CD4-positive, alpha-beta T cell (primary cell): ENCODE measurements at regions not wholly inside any gene's neighbourhood (a gene's known extent, or its start where the extent isn't known, plus 50 kb on each side); places are given as distances from the start of the nearest gene placed in this dataset.

Experiments used
- ATAC-seq: fragments of 200-7000 bp; cut with Tn5 transposase; one replicate; pipeline ENCODE4 v1.10.0; 2022; ENCODE audit warnings: mild to moderate bottlenecking; ENCODE audit not compliant: poor library complexity
- CTCF ChIA-PET: fragments of 350-600 bp; sonication (Branson Sonifier 250); formaldehyde crosslinking; loops from one replicate; lab custom pipeline; 2021; ENCODE audit warnings: antibody characterized with exemption, inconsistent platforms; lab: Charles Lee
- POLR2A ChIA-PET: fragments of 350-600 bp; sonication (Branson Sonifier 250); formaldehyde crosslinking; loops from one replicate; lab custom pipeline; 2021; ENCODE audit warnings: antibody characterized with exemption, inconsistent platforms; lab: Charles Lee
- DNase-seq, 14 experiments: peaks; one replicate each; pipeline ENCODE4 v3.0.0-alpha.2; 2013 to 2020; ENCODE audit warnings: mixed read lengths in 2 of 14
- H3K27ac ChIP-seq, 2 donors: one replicate each; pipeline versions ENCODE4 v1.5.1 to v1.7.0; 2013; ENCODE audit warnings: low read length in 2 of 2, low read depth in 1 of 2, mild to moderate bottlenecking in 1 of 2
- H3K27me3 ChIP-seq, 2 experiments: 1 replicate in 1 of 2; 2 replicates in 1 of 2; pipeline versions ENCODE4 v1.6.1 to v1.7.0; 2013; ENCODE audit warnings: low read length in 2 of 2, control low read depth in 1 of 2, mild to moderate bottlenecking in 1 of 2, moderate library complexity in 1 of 2; ENCODE audit not compliant: insufficient read depth in 2 of 2, control insufficient read depth in 1 of 2
- H3K36me3 ChIP-seq: one replicate; pipeline ENCODE4 v1.6.1; 2013; ENCODE audit warnings: low read length, control low read depth; ENCODE audit not compliant: insufficient read depth
- H3K4me1 ChIP-seq: one replicate; pipeline ENCODE4 v1.6.1; 2013; ENCODE audit warnings: low read length, control low read depth; ENCODE audit not compliant: insufficient read depth
- H3K4me3 ChIP-seq: one replicate; pipeline ENCODE4 v1.5.1; 2013; ENCODE audit warnings: mild to moderate bottlenecking, low read length, moderate library complexity
- H3K9me3 ChIP-seq, 2 experiments: 1 replicate in 1 of 2; 2 replicates in 1 of 2; pipeline versions ENCODE4 v1.6.1 to v1.7.0; 2013; ENCODE audit warnings: low read length in 2 of 2, mild to moderate bottlenecking in 2 of 2, control low read depth in 1 of 2, moderate library complexity in 1 of 2; ENCODE audit not compliant: control insufficient read depth in 1 of 2, insufficient read depth in 1 of 2
- H3K27ac Mint-ChIP-seq: one replicate; pipeline ENCODE4 v1.8.0; 2020; ENCODE audit warnings: mixed read lengths
- H3K27me3 Mint-ChIP-seq: one replicate; pipeline ENCODE4 v1.8.0; 2021; ENCODE audit warnings: mixed read lengths
- H3K36me3 Mint-ChIP-seq: one replicate; pipeline ENCODE4 v1.8.0; 2021; ENCODE audit warnings: low read depth, mixed read lengths
- H3K4me1 Mint-ChIP-seq: one replicate; pipeline ENCODE4 v1.8.0; 2021; ENCODE audit warnings: low read depth, mixed read lengths
- H3K4me3 Mint-ChIP-seq: one replicate; pipeline ENCODE4 v1.8.0; 2020; ENCODE audit warnings: mild to moderate bottlenecking, mixed read lengths
- H3K9me3 Mint-ChIP-seq: one replicate; pipeline ENCODE4 v1.8.0; 2020; ENCODE audit warnings: mixed read lengths
- CTCF ChIP-seq: fragments of 200-600 bp; IDR thresholded peaks from one replicate; pipeline ENCODE4 v1.8.0; 2022; ENCODE audit warnings: antibody characterized with exemption, mild to moderate bottlenecking
- intact Hi-C, 2 experiments: fragments of 100-400 bp; cut with DNase I in 1 of 2; cut with micrococcal nuclease in 1 of 2; formaldehyde crosslinking; loops; one replicate each; pipeline versions ENCODE4 v1.15.1 to v1.9.0; 2023 to 2025; cut with DNase I, micrococcal nuclease

DNA sequence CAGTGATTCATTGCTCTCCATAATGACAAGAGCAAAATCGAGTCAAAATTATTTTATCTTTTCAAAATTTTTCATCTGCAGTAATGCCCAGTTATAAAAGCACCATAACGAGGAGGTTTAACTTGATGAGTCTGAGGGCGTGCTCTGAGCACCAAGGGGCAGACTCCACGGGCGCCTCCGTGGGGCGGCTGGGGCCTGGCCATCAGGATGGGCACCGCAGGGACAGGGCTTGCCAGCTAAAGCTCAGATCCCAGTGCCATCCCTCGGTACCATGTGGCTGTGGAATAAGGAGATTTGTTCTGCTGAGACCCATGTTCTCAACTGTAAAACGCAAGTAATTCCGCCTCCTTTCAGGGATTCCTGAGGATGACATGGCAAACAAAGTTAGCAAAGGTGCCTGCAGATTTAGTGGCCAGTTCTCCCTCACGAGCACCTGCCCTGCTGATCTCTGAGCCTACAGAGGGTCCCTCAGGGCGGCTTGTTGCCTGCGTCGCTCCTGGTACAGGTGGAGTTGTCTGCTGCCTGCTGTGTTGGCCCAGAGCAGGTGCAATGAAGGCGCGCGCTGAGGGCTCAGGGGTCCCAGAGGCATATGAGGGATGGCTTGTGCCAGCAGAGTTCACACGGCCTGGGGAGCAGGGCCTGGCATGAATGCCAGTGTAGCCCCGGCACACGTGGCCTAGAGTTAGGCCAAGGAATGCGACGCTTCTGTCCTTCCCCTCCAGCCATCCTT is 584.4 kb downstream of the TCERG1L start:
- peaks cover 5% of the 10 kb centered on the region for H3K27me3 Mint-ChIP-seq
- Histone ChIP-seq H3K9me3 (peaks cover 0 to 22% of the 10 kb centered on the region in 2 experiments), H3K4me3 (no peak overlapping the region), H3K36me3 (no peaks in the 10 kb centered on the region), H3K27me3 (no peaks in the 10 kb centered on the region), H3K27ac (no peak overlapping the region), H3K4me1 (no peaks in the 10 kb centered on the region)
- DNase-seq (no peak), ATAC-seq (no peak)
- H3K27ac Mint-ChIP-seq = no peak overlapping the region
- POLR2A ChIA-PET = no interaction called here
- H3K4me3 Mint-ChIP-seq = no peak overlapping the region
- no peak for TF ChIP-seq CTCF
- H3K9me3 Mint-ChIP-seq = no peaks in the 10 kb centered on the region
- CTCF ChIA-PET = no interaction called here
- intact Hi-C loops = no loop called here
- no peaks in the 10 kb centered on the region for H3K36me3 Mint-ChIP-seq
- H3K4me1 Mint-ChIP-seq = no peaks in the 10 kb centered on the region

- no peak for TF ChIP-seq CTCF
- no peaks in the 10 kb centered on the region for H3K36me3 ChIP-seq
- Mint-ChIP-seq H3K4me1 (no peaks in the 10 kb centered on the region), H3K36me3 (no peaks in the 10 kb centered on the region), H3K27me3 (peaks cover 5% of the 10 kb centered on the region), H3K4me3 (no peak overlapping the region), H3K27ac (no peak overlapping the region), H3K9me3 (no peaks in the 10 kb centered on the region)
- no peak for DNase-seq
- no peaks in the 10 kb centered on the region for H3K27me3 ChIP-seq
- H3K4me1 ChIP-seq = no peaks in the 10 kb centered on the region
- peaks cover 0 to 22% of the 10 kb centered on the region in 2 experiments for H3K9me3 ChIP-seq
- no peak overlapping the region for H3K4me3 ChIP-seq
- CTCF ChIA-PET = no interaction called here
- no peak for ATAC-seq
- intact Hi-C loops = no loop called here
- POLR2A ChIA-PET = no interaction called here
- H3K27ac ChIP-seq = no peak overlapping the region
These were observed 583.6 kb downstream of the TCERG1L start for GRCh38 chr10:130727766-130728490.

- Histone ChIP-seq H3K4me3 (no peak overlapping the region), H3K27me3 (no peaks in the 10 kb centered on the region), H3K4me1 (no peaks in the 10 kb centered on the region), H3K27ac (no peak overlapping the region), H3K36me3 (no peaks in the 10 kb centered on the region), H3K9me3 (peaks cover 0 to 22% of the 10 kb centered on the region in 2 experiments)
- H3K36me3 Mint-ChIP-seq = no peaks in the 10 kb centered on the region
- no peaks in the 10 kb centered on the region for H3K9me3 Mint-ChIP-seq
- peaks cover 5% of the 10 kb centered on the region for H3K27me3 Mint-ChIP-seq
- no peak for TF ChIP-seq CTCF
- H3K4me3 Mint-ChIP-seq = no peak overlapping the region
- ATAC-seq (no peak), DNase-seq (no peak)
- ChIA-PET POLR2A (no interaction called here), CTCF (no interaction called here)
- H3K4me1 Mint-ChIP-seq = no peaks in the 10 kb centered on the region
- H3K27ac Mint-ChIP-seq = no peak overlapping the region
- intact Hi-C loops = no loop called here
These were observed 582.8 kb downstream of the TCERG1L start for GRCh38 chr10:130728531-130729215.
